GM23338 (cell line): ENCODE measurements at regions not wholly inside any gene's neighbourhood (a gene's known extent, or its start where the extent isn't known, plus 50 kb on each side); places are given as distances from the start of the nearest gene placed in this dataset.

Source experiments
- ATAC-seq: fragments of 200-7000 bp; cut with Tn5 transposase; 3 replicates; pipeline ENCODE4 v1.9.1; 2020
- DNase-seq: peaks from one replicate; pipeline ENCODE4 v3.0.0-alpha.2; 2015; ENCODE audit warnings: low spot score
- H2AFZ ChIP-seq: fragments of 200-600 bp; sonication (generic); 2 replicates; pipeline ENCODE4 v1.8.0; 2016; ENCODE audit warnings: antibody characterized with exemption, mild to moderate bottlenecking, moderate library complexity
- H3F3A ChIP-seq: fragments of 200-600 bp; sonication (generic); replicated peaks from 2 replicates; pipeline ENCODE4 v1.8.0; 2017; ENCODE audit warnings: antibody characterized with exemption, mixed run types, low read depth
- H3K27ac ChIP-seq: fragments of 200-600 bp; sonication (generic); 2 replicates; pipeline ENCODE4 v1.6.1; 2016; ENCODE audit warnings: low read depth
- H3K27me3 ChIP-seq: fragments of 200-600 bp; sonication (generic); 2 replicates; pipeline ENCODE4 v1.8.0; 2016; ENCODE audit warnings: mild to moderate bottlenecking, mixed run types, moderate library complexity; ENCODE audit not compliant: insufficient read depth
- H3K36me3 ChIP-seq: fragments of 200-600 bp; sonication (generic); 2 replicates; pipeline ENCODE4 v1.8.0; 2016; ENCODE audit warnings: mild to moderate bottlenecking; ENCODE audit not compliant: insufficient read depth
- H3K4me1 ChIP-seq: fragments of 200-600 bp; sonication (generic); 2 replicates; pipeline ENCODE4 v1.8.0; 2016; ENCODE audit warnings: mild to moderate bottlenecking, moderate library complexity; ENCODE audit not compliant: insufficient read depth
- H3K4me2 ChIP-seq: fragments of 200-600 bp; sonication (generic); 2 replicates; pipeline ENCODE4 v1.7.1; 2017; ENCODE audit warnings: mixed run types
- H3K4me3 ChIP-seq: fragments of 200-600 bp; sonication (generic); 2 replicates; pipeline ENCODE4 v1.6.1; 2016; ENCODE audit warnings: mixed run types
- H3K79me2 ChIP-seq: fragments of 200-600 bp; sonication (generic); replicated peaks from 2 replicates; pipeline ENCODE4 v1.8.0; 2017; ENCODE audit warnings: mild to moderate bottlenecking; ENCODE audit not compliant: insufficient read depth
- H3K9me2 ChIP-seq: fragments of 200-600 bp; sonication (generic); 2 replicates; pipeline ENCODE4 v1.8.0; 2017; ENCODE audit not compliant: insufficient read depth
- H4K20me1 ChIP-seq: fragments of 200-600 bp; sonication (generic); replicated peaks from 2 replicates; pipeline ENCODE4 v1.8.0; 2017; ENCODE audit warnings: mild to moderate bottlenecking; ENCODE audit not compliant: insufficient read depth
- H3K27ac Mint-ChIP-seq: 2 replicates; pipeline ENCODE4 v1.8.0; 2020; ENCODE audit warnings: inconsistent platforms, mild to moderate bottlenecking, moderate library complexity, mixed read lengths
- H3K27me3 Mint-ChIP-seq: 3 replicates; pipeline ENCODE4 v1.8.0; 2022; ENCODE audit warnings: low read depth, mild to moderate bottlenecking, moderate library complexity, mixed read lengths, inconsistent platforms; ENCODE audit not compliant: insufficient read depth, poor library complexity
- H3K36me3 Mint-ChIP-seq: 3 replicates; pipeline ENCODE4 v1.8.0; 2021; ENCODE audit warnings: low read depth, mild to moderate bottlenecking, inconsistent platforms, moderate library complexity, mixed read lengths
- H3K4me1 Mint-ChIP-seq: 3 replicates; pipeline ENCODE4 v1.8.0; 2020; ENCODE audit warnings: mild to moderate bottlenecking, inconsistent platforms, mixed read lengths
- H3K4me3 Mint-ChIP-seq: 3 replicates; pipeline ENCODE4 v1.8.0; 2021; ENCODE audit warnings: moderate library complexity, mild to moderate bottlenecking, inconsistent platforms, mixed read lengths
- H3K9me3 Mint-ChIP-seq: 3 replicates; pipeline ENCODE4 v1.8.0; 2020; ENCODE audit warnings: moderate library complexity, mild to moderate bottlenecking, inconsistent platforms, mixed read lengths
- EZH2phosphoT487 ChIP-seq: fragments of 200-600 bp; sonication (generic); IDR thresholded peaks from one replicate; pipeline ENCODE4 v1.8.1; 2018; ENCODE audit warnings: antibody characterized with exemption; ENCODE audit not compliant: unreplicated experiment
- JUNB ChIP-seq: IDR thresholded peaks from one replicate; pipeline ENCODE4 v1.6.1; 2016; ENCODE audit warnings: antibody characterized with exemption; ENCODE audit not compliant: unreplicated experiment
- NANOG ChIP-seq: IDR thresholded peaks from 2 replicates; pipeline ENCODE4 v1.6.1; 2016; ENCODE audit warnings: antibody characterized with exemption, borderline replicate concordance
- REST ChIP-seq: IDR thresholded peaks from one replicate; pipeline ENCODE4 v1.6.1; 2018; ENCODE audit warnings: antibody characterized with exemption; ENCODE audit not compliant: unreplicated experiment
- TF ChIP-seq, protein P1 (sequence below): fragments of 250-450 bp; sonication (Bioruptor Pico); IDR thresholded peaks from 2 replicates; pipeline ENCODE4 v1.5.0; 2020; ENCODE audit warnings: mild to moderate bottlenecking, moderate library complexity

GRCh38 chr4:124483048-124483906 lies 229.3 kb downstream of the ANKRD50 start:
- Histone ChIP-seq H3F3A (no peaks in the 10 kb centered on the region), H3K4me3 (no peak overlapping the region), H3K4me2 (no peak overlapping the region), H4K20me1 (no peaks in the 10 kb centered on the region), H3K36me3 (no peaks in the 10 kb centered on the region), H2AFZ (peak overlapping the region; percentile 92), H3K27me3 (no peaks in the 10 kb centered on the region), H3K79me2 (no peaks in the 10 kb centered on the region), H3K4me1 (no peaks in the 10 kb centered on the region), H3K27ac (no peak overlapping the region), H3K9me2 (no peaks in the 10 kb centered on the region)
- Mint-ChIP-seq H3K4me1 (peaks cover 14% of the 10 kb centered on the region), H3K9me3 (peaks cover 9% of the 10 kb centered on the region; the same call in 2 of the 3 replicates), H3K36me3 (peaks cover 6% of the 10 kb centered on the region; the same call in 2 of the 3 replicates), H3K27ac (peak overlapping the region; percentile 42; the same call in 1 of the 2 replicates), H3K4me3 (no peak overlapping the region), H3K27me3 (peaks cover 1% of the 10 kb centered on the region)
- TF ChIP-seq NANOG (no peak), REST (no peak), EZH2phosphoT487 (no peak), JUNB (no peak)
- TF ChIP-seq, protein P1, sequence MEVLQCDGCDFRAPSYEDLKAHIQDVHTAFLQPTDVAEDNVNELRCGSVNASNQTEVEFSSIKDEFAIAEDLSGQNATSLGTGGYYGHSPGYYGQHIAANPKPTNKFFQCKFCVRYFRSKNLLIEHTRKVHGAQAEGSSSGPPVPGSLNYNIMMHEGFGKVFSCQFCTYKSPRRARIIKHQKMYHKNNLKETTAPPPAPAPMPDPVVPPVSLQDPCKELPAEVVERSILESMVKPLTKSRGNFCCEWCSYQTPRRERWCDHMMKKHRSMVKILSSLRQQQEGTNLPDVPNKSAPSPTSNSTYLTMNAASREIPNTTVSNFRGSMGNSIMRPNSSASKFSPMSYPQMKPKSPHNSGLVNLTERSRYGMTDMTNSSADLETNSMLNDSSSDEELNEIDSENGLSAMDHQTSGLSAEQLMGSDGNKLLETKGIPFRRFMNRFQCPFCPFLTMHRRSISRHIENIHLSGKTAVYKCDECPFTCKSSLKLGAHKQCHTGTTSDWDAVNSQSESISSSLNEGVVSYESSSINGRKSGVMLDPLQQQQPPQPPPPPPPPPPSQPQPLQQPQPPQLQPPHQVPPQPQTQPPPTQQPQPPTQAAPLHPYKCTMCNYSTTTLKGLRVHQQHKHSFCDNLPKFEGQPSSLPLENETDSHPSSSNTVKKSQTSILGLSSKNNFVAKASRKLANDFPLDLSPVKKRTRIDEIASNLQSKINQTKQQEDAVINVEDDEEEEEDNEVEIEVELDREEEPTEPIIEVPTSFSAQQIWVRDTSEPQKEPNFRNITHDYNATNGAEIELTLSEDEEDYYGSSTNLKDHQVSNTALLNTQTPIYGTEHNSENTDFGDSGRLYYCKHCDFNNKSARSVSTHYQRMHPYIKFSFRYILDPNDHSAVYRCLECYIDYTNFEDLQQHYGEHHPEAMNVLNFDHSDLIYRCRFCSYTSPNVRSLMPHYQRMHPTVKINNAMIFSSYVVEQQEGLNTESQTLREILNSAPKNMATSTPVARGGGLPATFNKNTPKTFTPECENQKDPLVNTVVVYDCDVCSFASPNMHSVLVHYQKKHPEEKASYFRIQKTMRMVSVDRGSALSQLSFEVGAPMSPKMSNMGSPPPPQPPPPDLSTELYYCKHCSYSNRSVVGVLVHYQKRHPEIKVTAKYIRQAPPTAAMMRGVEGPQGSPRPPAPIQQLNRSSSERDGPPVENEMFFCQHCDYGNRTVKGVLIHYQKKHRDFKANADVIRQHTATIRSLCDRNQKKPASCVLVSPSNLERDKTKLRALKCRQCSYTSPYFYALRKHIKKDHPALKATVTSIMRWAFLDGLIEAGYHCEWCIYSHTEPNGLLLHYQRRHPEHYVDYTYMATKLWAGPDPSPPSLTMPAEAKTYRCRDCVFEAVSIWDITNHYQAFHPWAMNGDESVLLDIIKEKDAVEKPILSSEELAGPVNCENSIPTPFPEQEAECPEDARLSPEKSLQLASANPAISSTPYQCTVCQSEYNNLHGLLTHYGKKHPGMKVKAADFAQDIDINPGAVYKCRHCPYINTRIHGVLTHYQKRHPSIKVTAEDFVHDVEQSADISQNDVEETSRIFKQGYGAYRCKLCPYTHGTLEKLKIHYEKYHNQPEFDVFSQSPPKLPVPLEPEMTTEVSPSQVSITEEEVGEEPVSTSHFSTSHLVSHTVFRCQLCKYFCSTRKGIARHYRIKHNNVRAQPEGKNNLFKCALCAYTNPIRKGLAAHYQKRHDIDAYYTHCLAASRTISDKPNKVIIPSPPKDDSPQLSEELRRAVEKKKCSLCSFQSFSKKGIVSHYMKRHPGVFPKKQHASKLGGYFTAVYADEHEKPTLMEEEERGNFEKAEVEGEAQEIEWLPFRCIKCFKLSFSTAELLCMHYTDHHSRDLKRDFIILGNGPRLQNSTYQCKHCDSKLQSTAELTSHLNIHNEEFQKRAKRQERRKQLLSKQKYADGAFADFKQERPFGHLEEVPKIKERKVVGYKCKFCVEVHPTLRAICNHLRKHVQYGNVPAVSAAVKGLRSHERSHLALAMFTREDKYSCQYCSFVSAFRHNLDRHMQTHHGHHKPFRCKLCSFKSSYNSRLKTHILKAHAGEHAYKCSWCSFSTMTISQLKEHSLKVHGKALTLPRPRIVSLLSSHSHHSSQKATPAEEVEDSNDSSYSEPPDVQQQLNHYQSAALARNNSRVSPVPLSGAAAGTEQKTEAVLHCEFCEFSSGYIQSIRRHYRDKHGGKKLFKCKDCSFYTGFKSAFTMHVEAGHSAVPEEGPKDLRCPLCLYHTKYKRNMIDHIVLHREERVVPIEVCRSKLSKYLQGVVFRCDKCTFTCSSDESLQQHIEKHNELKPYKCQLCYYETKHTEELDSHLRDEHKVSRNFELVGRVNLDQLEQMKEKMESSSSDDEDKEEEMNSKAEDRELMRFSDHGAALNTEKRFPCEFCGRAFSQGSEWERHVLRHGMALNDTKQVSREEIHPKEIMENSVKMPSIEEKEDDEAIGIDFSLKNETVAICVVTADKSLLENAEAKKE: peak; percentile 77; the same call in 1 of the 2 replicates
- DNase-seq (peak; percentile 21), ATAC-seq (peak; percentile 88)
